ENCODE measurements at regions not wholly inside any gene's neighbourhood (a gene's known extent, or its start where the extent isn't known, plus 50 kb on each side); places are given as distances from the start of the nearest gene placed in this dataset.

DNA sequence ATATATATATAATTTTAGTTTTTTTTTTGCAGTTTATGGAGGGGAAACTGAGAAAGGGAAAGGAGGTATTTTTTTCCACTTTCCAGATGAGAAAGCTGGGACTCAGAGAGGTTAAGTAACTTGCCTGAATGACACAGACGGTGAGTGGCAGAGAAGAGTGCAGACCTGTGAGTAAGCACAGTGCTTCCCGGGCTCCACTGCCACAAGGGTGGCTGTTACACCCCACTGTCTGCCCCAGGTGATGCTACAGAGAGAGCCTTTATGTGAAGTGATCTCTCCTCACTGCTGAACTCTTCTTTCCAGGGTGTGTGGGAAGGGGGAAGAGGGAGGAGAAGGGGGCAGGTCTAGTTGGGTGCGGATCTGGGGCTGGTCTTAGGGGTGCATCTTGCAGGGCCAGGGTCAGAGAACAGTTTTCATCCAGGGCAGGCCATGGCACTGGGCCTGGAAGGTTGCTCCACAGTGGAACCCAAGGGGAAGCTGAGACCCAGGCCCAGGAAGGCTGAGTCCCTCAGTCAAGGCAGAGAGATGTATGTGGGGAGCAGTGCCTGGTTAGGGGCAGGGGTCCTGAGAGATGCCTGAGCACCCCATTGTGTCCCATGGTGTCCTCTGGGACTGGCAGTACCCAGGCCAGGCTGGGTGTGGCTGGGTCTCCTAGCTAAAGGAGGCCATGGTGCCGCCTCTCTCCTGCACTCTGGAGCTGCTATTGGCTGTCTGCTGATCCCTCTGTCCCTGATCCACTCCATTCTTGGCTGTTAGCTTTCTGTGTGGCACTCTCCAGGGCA is 357.5 kb downstream of the PTPRU start:
- TF ChIP-seq, protein P1, sequence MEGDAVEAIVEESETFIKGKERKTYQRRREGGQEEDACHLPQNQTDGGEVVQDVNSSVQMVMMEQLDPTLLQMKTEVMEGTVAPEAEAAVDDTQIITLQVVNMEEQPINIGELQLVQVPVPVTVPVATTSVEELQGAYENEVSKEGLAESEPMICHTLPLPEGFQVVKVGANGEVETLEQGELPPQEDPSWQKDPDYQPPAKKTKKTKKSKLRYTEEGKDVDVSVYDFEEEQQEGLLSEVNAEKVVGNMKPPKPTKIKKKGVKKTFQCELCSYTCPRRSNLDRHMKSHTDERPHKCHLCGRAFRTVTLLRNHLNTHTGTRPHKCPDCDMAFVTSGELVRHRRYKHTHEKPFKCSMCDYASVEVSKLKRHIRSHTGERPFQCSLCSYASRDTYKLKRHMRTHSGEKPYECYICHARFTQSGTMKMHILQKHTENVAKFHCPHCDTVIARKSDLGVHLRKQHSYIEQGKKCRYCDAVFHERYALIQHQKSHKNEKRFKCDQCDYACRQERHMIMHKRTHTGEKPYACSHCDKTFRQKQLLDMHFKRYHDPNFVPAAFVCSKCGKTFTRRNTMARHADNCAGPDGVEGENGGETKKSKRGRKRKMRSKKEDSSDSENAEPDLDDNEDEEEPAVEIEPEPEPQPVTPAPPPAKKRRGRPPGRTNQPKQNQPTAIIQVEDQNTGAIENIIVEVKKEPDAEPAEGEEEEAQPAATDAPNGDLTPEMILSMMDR (IDR thresholded peaks at IDR 0.05; ENCODE audit: low read depth, low read length, poor library complexity, severe bottlenecking) = no peak
- TF ChIP-seq EZH2phosphoT487 (IDR thresholded peaks at IDR 0.05; ENCODE audit: borderline replicate concordance, low read length) = no peak
